GM23248 (cell line): ENCODE measurements at regions not wholly inside any gene's neighbourhood (a gene's known extent, or its start where the extent isn't known, plus 50 kb on each side); places are given as distances from the start of the nearest gene placed in this dataset.

Experiments used
- DNase-seq: peaks from one replicate; pipeline ENCODE4 v3.0.0-alpha.2; 2015
- H2AFZ ChIP-seq: fragments of 200-600 bp; sonication (generic); 2 replicates; pipeline ENCODE4 v1.6.1; 2016; ENCODE audit warnings: antibody characterized with exemption
- H3F3A ChIP-seq: fragments of 200-600 bp; sonication (generic); 2 replicates; pipeline ENCODE4 v1.6.1; 2016; ENCODE audit warnings: mild to moderate bottlenecking, antibody characterized with exemption, mixed run types; ENCODE audit not compliant: insufficient read depth
- H3K27ac ChIP-seq: fragments of 200-600 bp; sonication (generic); 2 replicates; pipeline ENCODE4 v1.5.1; 2016; ENCODE audit warnings: mild to moderate bottlenecking
- H3K27me3 ChIP-seq: fragments of 200-600 bp; sonication (generic); replicated peaks from 2 replicates; pipeline ENCODE4 v1.6.1; 2016; ENCODE audit warnings: mild to moderate bottlenecking; ENCODE audit not compliant: insufficient read depth
- H3K36me3 ChIP-seq: fragments of 200-600 bp; sonication (generic); 2 replicates; pipeline ENCODE4 v1.6.1; 2016; ENCODE audit warnings: low read depth, mild to moderate bottlenecking
- H3K4me1 ChIP-seq: fragments of 200-600 bp; sonication (generic); 2 replicates; pipeline ENCODE4 v1.6.1; 2016; ENCODE audit warnings: mild to moderate bottlenecking; ENCODE audit not compliant: insufficient read depth
- H3K4me2 ChIP-seq: fragments of 200-600 bp; sonication (generic); one replicate; pipeline ENCODE4 v1.6.1; 2016; ENCODE audit warnings: mild to moderate bottlenecking; ENCODE audit not compliant: unreplicated experiment
- H3K4me3 ChIP-seq: fragments of 200-600 bp; sonication (generic); 2 replicates; pipeline ENCODE4 v1.5.1; 2016; ENCODE audit warnings: mild to moderate bottlenecking
- H3K79me2 ChIP-seq: fragments of 200-600 bp; sonication (generic); 2 replicates; pipeline ENCODE4 v1.6.1; 2016; ENCODE audit warnings: mild to moderate bottlenecking; ENCODE audit not compliant: insufficient read depth
- H3K9ac ChIP-seq: fragments of 200-600 bp; sonication (generic); 2 replicates; pipeline ENCODE4 v1.6.1; 2016; ENCODE audit warnings: mild to moderate bottlenecking
- H3K9me2 ChIP-seq: fragments of 200-600 bp; sonication (generic); 2 replicates; pipeline ENCODE4 v1.6.1; 2016; ENCODE audit warnings: mixed run types, mild to moderate bottlenecking, moderate library complexity; ENCODE audit not compliant: insufficient read depth
- H3K9me3 ChIP-seq: fragments of 200-600 bp; sonication (generic); one replicate; pipeline ENCODE4 v1.6.1; 2017; ENCODE audit warnings: low read depth
- H4K20me1 ChIP-seq: fragments of 200-600 bp; sonication (generic); 2 replicates; pipeline ENCODE4 v1.6.0; 2016; ENCODE audit not compliant: insufficient read depth
- EZH2 ChIP-seq: fragments of 200-600 bp; sonication (generic); IDR thresholded peaks from 2 replicates; pipeline ENCODE4 v1.6.1; 2018; ENCODE audit warnings: antibody characterized with exemption, mild to moderate bottlenecking; ENCODE audit not compliant: insufficient read depth, poor library complexity, severe bottlenecking
- EZH2phosphoT487 ChIP-seq: fragments of 200-600 bp; sonication (generic); IDR thresholded peaks from 2 replicates; pipeline ENCODE4 v1.6.1; 2018; ENCODE audit warnings: antibody characterized with exemption, moderate library complexity, mild to moderate bottlenecking, low read depth; ENCODE audit not compliant: insufficient read depth
- WGBS, 2 experiments: methylation state at CpG; one replicate each; pipeline ENCODE4 v1.1.6; 2015 to 2017; ENCODE audit warnings: low lambda C conversion rate in 2 of 2, low coverage in 1 of 2; ENCODE audit errors: missing lambda C conversion rate in 2 of 2; 5-methylcytosine and 5-hydroxymethylcytosine counted together
- in situ Hi-C: fragments of 300-500 bp; cut with MboI; formaldehyde crosslinking; loops from 2 replicates; pipeline ENCODE4 v1.15.0; 2020

- Histone ChIP-seq H3K4me3 (no peak overlapping the region), H2AFZ (no peak overlapping the region), H3K36me3 (no peaks in the 10 kb centered on the region), H3K9me2 (no peaks in the 10 kb centered on the region), H3K27me3 (no peaks in the 10 kb centered on the region), H3F3A (no peaks in the 10 kb centered on the region), H3K4me2 (no peak overlapping the region), H3K4me1 (no peaks in the 10 kb centered on the region), H3K9me3 (no peaks in the 10 kb centered on the region), H3K79me2 (no peaks in the 10 kb centered on the region), H3K27ac (no peak overlapping the region), H3K9ac (no peak overlapping the region), H4K20me1 (no peaks in the 10 kb centered on the region)
- DNase-seq = no peak
- in situ Hi-C loops = no loop called here
- TF ChIP-seq EZH2 (no peak), EZH2phosphoT487 (no peak)
- WGBS, 2 experiments = 19% methylated on average over 6 of the region's 6 CpGs
These were observed 60.2 kb upstream of the HS3ST1 start for GRCh38 chr4:11488657-11489452.

- H3F3A ChIP-seq = no peaks in the 10 kb centered on the region
- no peaks in the 10 kb centered on the region for H3K9me3 ChIP-seq
- 2 to 3% methylated on average over 3 of the region's 3 CpGs for WGBS, 2 experiments
- H2AFZ ChIP-seq = no peak overlapping the region
- H3K9me2 ChIP-seq = no peaks in the 10 kb centered on the region
- no peaks in the 10 kb centered on the region for H4K20me1 ChIP-seq
- H3K36me3 ChIP-seq = no peaks in the 10 kb centered on the region
- TF ChIP-seq EZH2phosphoT487 (no peak), EZH2 (no peak)
- H3K27ac ChIP-seq = no peak overlapping the region
- no peak overlapping the region for H3K9ac ChIP-seq
- H3K4me1 ChIP-seq = no peaks in the 10 kb centered on the region
- H3K4me3 ChIP-seq = no peak overlapping the region
- DNase-seq = no peak
- H3K79me2 ChIP-seq = no peaks in the 10 kb centered on the region
- H3K27me3 ChIP-seq = no peaks in the 10 kb centered on the region
- in situ Hi-C loops = no loop called here
- no peak overlapping the region for H3K4me2 ChIP-seq
These were observed 59.3 kb upstream of the HS3ST1 start for GRCh38 chr4:11487868-11488544.

- Histone ChIP-seq H3K4me2 (no peak overlapping the region), H3K9me2 (no peaks in the 10 kb centered on the region), H3K27ac (no peak overlapping the region), H3K79me2 (no peaks in the 10 kb centered on the region), H3K9ac (no peak overlapping the region), H4K20me1 (no peaks in the 10 kb centered on the region), H3K4me3 (no peak overlapping the region), H3F3A (no peaks in the 10 kb centered on the region), H3K36me3 (no peaks in the 10 kb centered on the region), H3K27me3 (no peaks in the 10 kb centered on the region), H3K4me1 (no peaks in the 10 kb centered on the region), H3K9me3 (no peaks in the 10 kb centered on the region), H2AFZ (no peak overlapping the region)
- in situ Hi-C loops = no loop called here
- TF ChIP-seq EZH2 (no peak), EZH2phosphoT487 (no peak)
- DNase-seq = no peak
These were observed 58.4 kb upstream of the HS3ST1 start for GRCh38 chr4:11487139-11487538.

GRCh38 chr4:11485926-11486325 is 57.2 kb upstream of the HS3ST1 start:
- DNase-seq = no peak
- Histone ChIP-seq H2AFZ (no peak overlapping the region), H3K9me2 (no peaks in the 10 kb centered on the region), H4K20me1 (no peaks in the 10 kb centered on the region), H3K9me3 (no peaks in the 10 kb centered on the region), H3K4me2 (no peak overlapping the region), H3K4me3 (no peak overlapping the region), H3K27me3 (no peaks in the 10 kb centered on the region), H3K27ac (no peak overlapping the region), H3K4me1 (no peaks in the 10 kb centered on the region), H3F3A (no peaks in the 10 kb centered on the region), H3K9ac (no peak overlapping the region), H3K36me3 (no peaks in the 10 kb centered on the region), H3K79me2 (no peaks in the 10 kb centered on the region)
- TF ChIP-seq EZH2 (no peak), EZH2phosphoT487 (no peak)
- in situ Hi-C loops = no loop called here
- WGBS, 2 experiments = 4 to 9% methylated on average over 2 of the region's 2 CpGs
